GM19455 (cell line): ENCODE measurements at regions not wholly inside any gene's neighbourhood (a gene's known extent, or its start where the extent isn't known, plus 50 kb on each side); places are given as distances from the start of the nearest gene placed in this dataset.
"Not testable (repeated sequence)": the region's sequence is repeated elsewhere in the genome, so short reads cannot be mapped to it uniquely, and the experiment has no call there.

ENCODE experiments used
- ATAC-seq: cut with Tn5 transposase; IDR thresholded peaks from one replicate; pipeline ENCODE4 v1.9.1; 2021; ENCODE audit not compliant: unreplicated experiment

GRCh38 chr2:187610450-187610849 lies 56.2 kb upstream of the TFPI start:
- ATAC-seq: not testable (repeated sequence)

- ATAC-seq: no peak
These were observed 58.6 kb upstream of the TFPI start for GRCh38 chr2:187612857-187613256.

GRCh38 chr2:187614756-187615155 lies 60.5 kb upstream of the TFPI start:
- no peak for ATAC-seq

- no peak for ATAC-seq
These were observed 61.1 kb upstream of the TFPI start for GRCh38 chr2:187615364-187615763.

GRCh38 chr2:187615902-187616301 lies 61.7 kb upstream of the TFPI start:
- no peak for ATAC-seq

- ATAC-seq: no peak
These were observed 62.9 kb upstream of the TFPI start for GRCh38 chr2:187617120-187617519.

GRCh38 chr2:187617905-187618304 lies 63.7 kb upstream of the TFPI start:
- no peak for ATAC-seq

- no peak for ATAC-seq
These were observed 64.6 kb upstream of the TFPI start for GRCh38 chr2:187618813-187619212.

GRCh38 chr2:187627153-187627552 lies 72.9 kb upstream of the TFPI start:
- ATAC-seq: no peak

GRCh38 chr2:187636731-187637391 lies 82.6 kb upstream of the TFPI start:
- ATAC-seq: not testable (repeated sequence)

- not testable (repeated sequence) for ATAC-seq
These were observed 83.1 kb upstream of the TFPI start for GRCh38 chr2:187637392-187637740.

- ATAC-seq: not testable (repeated sequence)
These were observed 83.5 kb upstream of the TFPI start for GRCh38 chr2:187637771-187638170.

GRCh38 chr2:187638840-187639239 lies 84.6 kb upstream of the TFPI start:
- ATAC-seq: no peak

GRCh38 chr2:187640926-187641510 lies 86.8 kb upstream of the TFPI start:
- ATAC-seq: no peak

GRCh38 chr2:187642498-187642897 lies 88.3 kb upstream of the TFPI start:
- ATAC-seq: no peak

- ATAC-seq: no peak
These were observed 90.3 kb upstream of the TFPI start for GRCh38 chr2:187644486-187644885.

- no peak for ATAC-seq
These were observed 90.7 kb upstream of the TFPI start for GRCh38 chr2:187644981-187645380.

GRCh38 chr2:187646556-187646955 lies 92.3 kb upstream of the TFPI start:
- ATAC-seq: no peak

- no peak for ATAC-seq
These were observed 100.3 kb upstream of the TFPI start for GRCh38 chr2:187654535-187654934.

- no peak for ATAC-seq
These were observed 100.8 kb upstream of the TFPI start for GRCh38 chr2:187655001-187655400.

- no peak for ATAC-seq
These were observed 101.9 kb upstream of the TFPI start for GRCh38 chr2:187656123-187656522.

GRCh38 chr2:187658952-187659525 lies 104.8 kb upstream of the TFPI start:
- no peak for ATAC-seq

GRCh38 chr2:187676050-187676449 lies 121.8 kb upstream of the TFPI start:
- ATAC-seq: not testable (repeated sequence)
